GM23338 (cell line): ENCODE measurements at regions not wholly inside any gene's neighbourhood (a gene's known extent, or its start where the extent isn't known, plus 50 kb on each side); places are given as distances from the start of the nearest gene placed in this dataset.

Source experiments
- ATAC-seq: fragments of 200-7000 bp; cut with Tn5 transposase; 3 replicates; pipeline ENCODE4 v1.9.1; 2020
- DNase-seq: peaks from one replicate; pipeline ENCODE4 v3.0.0-alpha.2; 2015; ENCODE audit warnings: low spot score
- H2AFZ ChIP-seq: fragments of 200-600 bp; sonication (generic); 2 replicates; pipeline ENCODE4 v1.8.0; 2016; ENCODE audit warnings: antibody characterized with exemption, mild to moderate bottlenecking, moderate library complexity
- H3F3A ChIP-seq: fragments of 200-600 bp; sonication (generic); replicated peaks from 2 replicates; pipeline ENCODE4 v1.8.0; 2017; ENCODE audit warnings: antibody characterized with exemption, mixed run types, low read depth
- H3K27ac ChIP-seq: fragments of 200-600 bp; sonication (generic); 2 replicates; pipeline ENCODE4 v1.6.1; 2016; ENCODE audit warnings: low read depth
- H3K27me3 ChIP-seq: fragments of 200-600 bp; sonication (generic); 2 replicates; pipeline ENCODE4 v1.8.0; 2016; ENCODE audit warnings: mild to moderate bottlenecking, mixed run types, moderate library complexity; ENCODE audit not compliant: insufficient read depth
- H3K36me3 ChIP-seq: fragments of 200-600 bp; sonication (generic); 2 replicates; pipeline ENCODE4 v1.8.0; 2016; ENCODE audit warnings: mild to moderate bottlenecking; ENCODE audit not compliant: insufficient read depth
- H3K4me1 ChIP-seq: fragments of 200-600 bp; sonication (generic); 2 replicates; pipeline ENCODE4 v1.8.0; 2016; ENCODE audit warnings: mild to moderate bottlenecking, moderate library complexity; ENCODE audit not compliant: insufficient read depth
- H3K4me2 ChIP-seq: fragments of 200-600 bp; sonication (generic); 2 replicates; pipeline ENCODE4 v1.7.1; 2017; ENCODE audit warnings: mixed run types
- H3K4me3 ChIP-seq: fragments of 200-600 bp; sonication (generic); 2 replicates; pipeline ENCODE4 v1.6.1; 2016; ENCODE audit warnings: mixed run types
- H3K79me2 ChIP-seq: fragments of 200-600 bp; sonication (generic); replicated peaks from 2 replicates; pipeline ENCODE4 v1.8.0; 2017; ENCODE audit warnings: mild to moderate bottlenecking; ENCODE audit not compliant: insufficient read depth
- H3K9me2 ChIP-seq: fragments of 200-600 bp; sonication (generic); 2 replicates; pipeline ENCODE4 v1.8.0; 2017; ENCODE audit not compliant: insufficient read depth
- H4K20me1 ChIP-seq: fragments of 200-600 bp; sonication (generic); replicated peaks from 2 replicates; pipeline ENCODE4 v1.8.0; 2017; ENCODE audit warnings: mild to moderate bottlenecking; ENCODE audit not compliant: insufficient read depth
- H3K27ac Mint-ChIP-seq: 2 replicates; pipeline ENCODE4 v1.8.0; 2020; ENCODE audit warnings: inconsistent platforms, mild to moderate bottlenecking, moderate library complexity, mixed read lengths
- H3K27me3 Mint-ChIP-seq: 3 replicates; pipeline ENCODE4 v1.8.0; 2022; ENCODE audit warnings: low read depth, mild to moderate bottlenecking, moderate library complexity, mixed read lengths, inconsistent platforms; ENCODE audit not compliant: insufficient read depth, poor library complexity
- H3K36me3 Mint-ChIP-seq: 3 replicates; pipeline ENCODE4 v1.8.0; 2021; ENCODE audit warnings: low read depth, mild to moderate bottlenecking, inconsistent platforms, moderate library complexity, mixed read lengths
- H3K4me1 Mint-ChIP-seq: 3 replicates; pipeline ENCODE4 v1.8.0; 2020; ENCODE audit warnings: mild to moderate bottlenecking, inconsistent platforms, mixed read lengths
- H3K4me3 Mint-ChIP-seq: 3 replicates; pipeline ENCODE4 v1.8.0; 2021; ENCODE audit warnings: moderate library complexity, mild to moderate bottlenecking, inconsistent platforms, mixed read lengths
- H3K9me3 Mint-ChIP-seq: 3 replicates; pipeline ENCODE4 v1.8.0; 2020; ENCODE audit warnings: moderate library complexity, mild to moderate bottlenecking, inconsistent platforms, mixed read lengths
- CREB1 ChIP-seq: fragments of 250-450 bp; sonication (Bioruptor Pico); IDR thresholded peaks from 2 replicates; pipeline ENCODE4 v1.5.0; 2020; ENCODE audit warnings: low read depth, mild to moderate bottlenecking, moderate library complexity
- EZH2 ChIP-seq: fragments of 200-600 bp; sonication (generic); IDR thresholded peaks from one replicate; pipeline ENCODE4 v1.8.0; 2017; ENCODE audit warnings: antibody characterized with exemption, mild to moderate bottlenecking, low read depth; ENCODE audit not compliant: unreplicated experiment
- EZH2phosphoT487 ChIP-seq: fragments of 200-600 bp; sonication (generic); IDR thresholded peaks from one replicate; pipeline ENCODE4 v1.8.1; 2018; ENCODE audit warnings: antibody characterized with exemption; ENCODE audit not compliant: unreplicated experiment
- JUNB ChIP-seq: IDR thresholded peaks from one replicate; pipeline ENCODE4 v1.6.1; 2016; ENCODE audit warnings: antibody characterized with exemption; ENCODE audit not compliant: unreplicated experiment
- NANOG ChIP-seq: IDR thresholded peaks from 2 replicates; pipeline ENCODE4 v1.6.1; 2016; ENCODE audit warnings: antibody characterized with exemption, borderline replicate concordance
- POLR2AphosphoS5 ChIP-seq: IDR thresholded peaks from 2 replicates; pipeline ENCODE4 v1.6.1; 2016; ENCODE audit warnings: antibody characterized with exemption, low read depth
- STAT1 ChIP-seq: IDR thresholded peaks from one replicate; pipeline ENCODE4 v1.6.1; 2016; ENCODE audit warnings: antibody characterized with exemption; ENCODE audit not compliant: unreplicated experiment
- ZNF114 ChIP-seq: fragments of 250-450 bp; sonication (Bioruptor Pico); IDR thresholded peaks from 2 replicates; pipeline ENCODE4 v1.5.0; 2020; ENCODE audit warnings: mild to moderate bottlenecking, moderate library complexity
- ZNF331 ChIP-seq: fragments of 250-450 bp; sonication (Bioruptor Pico); IDR thresholded peaks from 2 replicates; pipeline ENCODE4 v1.5.0; 2020; ENCODE audit warnings: low read depth, mild to moderate bottlenecking, moderate library complexity
- TF ChIP-seq, protein P1 (sequence below): fragments of 250-450 bp; sonication (Bioruptor Pico); IDR thresholded peaks from 2 replicates; pipeline ENCODE4 v1.5.0; 2020; ENCODE audit warnings: mild to moderate bottlenecking, moderate library complexity
- TF ChIP-seq, protein P2 (sequence below), 2 experiments: fragments of 200-600 bp in 1 of 2; sonication (generic) in 1 of 2; conservative IDR thresholded peaks; 2 replicates each; pipeline versions ENCODE4 v1.5.1 to v1.6.1; 2016 to 2017; ENCODE audit warnings: antibody characterized with exemption in 2 of 2, low read depth in 2 of 2, mild to moderate bottlenecking in 2 of 2, moderate library complexity in 1 of 2
- TF ChIP-seq, protein P3 (sequence below): IDR thresholded peaks from 2 replicates; pipeline ENCODE4 v1.6.1; 2016; ENCODE audit warnings: antibody characterized with exemption
- TF ChIP-seq, protein P4 (sequence below): IDR thresholded peaks from one replicate; pipeline ENCODE4 v1.6.1; 2018; ENCODE audit warnings: antibody characterized with exemption; ENCODE audit not compliant: unreplicated experiment

DNA sequence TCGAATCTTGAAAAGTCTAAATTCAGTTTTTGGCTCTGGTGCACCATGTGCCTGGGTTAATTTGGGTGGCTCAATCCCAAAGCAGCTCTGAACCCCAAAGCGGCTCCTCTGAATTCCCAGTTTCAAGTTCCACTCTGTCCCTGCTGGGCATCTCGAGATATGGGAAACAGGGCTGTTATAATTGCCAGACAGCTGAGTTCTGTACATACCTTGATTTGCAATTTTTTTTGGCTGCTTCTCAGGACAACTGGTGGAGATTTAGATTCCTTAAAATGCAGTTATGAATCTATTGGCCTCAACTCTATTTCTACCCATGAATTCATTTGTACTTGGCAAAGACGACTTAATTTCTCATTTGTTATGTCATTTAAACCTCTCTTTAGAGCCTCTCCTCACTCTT is 808.5 kb downstream of the TLE4 start:
- Histone ChIP-seq H3K27ac (no peak overlapping the region), H3F3A (no peaks in the 10 kb centered on the region), H4K20me1 (no peaks in the 10 kb centered on the region), H2AFZ (peak overlapping the region; percentile 58; the same call in 1 of the 2 replicates), H3K36me3 (no peaks in the 10 kb centered on the region), H3K79me2 (no peaks in the 10 kb centered on the region), H3K27me3 (no peaks in the 10 kb centered on the region), H3K4me2 (no peak overlapping the region), H3K4me1 (peaks cover 24% of the 10 kb centered on the region), H3K4me3 (no peak overlapping the region), H3K9me2 (no peaks in the 10 kb centered on the region)
- ATAC-seq, result no peak
- Mint-ChIP-seq H3K4me3 (no peak overlapping the region), H3K36me3 (no peaks in the 10 kb centered on the region), H3K4me1 (peaks cover 25% of the 10 kb centered on the region), H3K9me3 (no peaks in the 10 kb centered on the region), H3K27me3 (no peaks in the 10 kb centered on the region), H3K27ac (no peak overlapping the region)
- no peak for DNase-seq
- TF ChIP-seq EZH2phosphoT487, result no peak
- TF ChIP-seq STAT1, result no peak
- TF ChIP-seq, protein P1, sequence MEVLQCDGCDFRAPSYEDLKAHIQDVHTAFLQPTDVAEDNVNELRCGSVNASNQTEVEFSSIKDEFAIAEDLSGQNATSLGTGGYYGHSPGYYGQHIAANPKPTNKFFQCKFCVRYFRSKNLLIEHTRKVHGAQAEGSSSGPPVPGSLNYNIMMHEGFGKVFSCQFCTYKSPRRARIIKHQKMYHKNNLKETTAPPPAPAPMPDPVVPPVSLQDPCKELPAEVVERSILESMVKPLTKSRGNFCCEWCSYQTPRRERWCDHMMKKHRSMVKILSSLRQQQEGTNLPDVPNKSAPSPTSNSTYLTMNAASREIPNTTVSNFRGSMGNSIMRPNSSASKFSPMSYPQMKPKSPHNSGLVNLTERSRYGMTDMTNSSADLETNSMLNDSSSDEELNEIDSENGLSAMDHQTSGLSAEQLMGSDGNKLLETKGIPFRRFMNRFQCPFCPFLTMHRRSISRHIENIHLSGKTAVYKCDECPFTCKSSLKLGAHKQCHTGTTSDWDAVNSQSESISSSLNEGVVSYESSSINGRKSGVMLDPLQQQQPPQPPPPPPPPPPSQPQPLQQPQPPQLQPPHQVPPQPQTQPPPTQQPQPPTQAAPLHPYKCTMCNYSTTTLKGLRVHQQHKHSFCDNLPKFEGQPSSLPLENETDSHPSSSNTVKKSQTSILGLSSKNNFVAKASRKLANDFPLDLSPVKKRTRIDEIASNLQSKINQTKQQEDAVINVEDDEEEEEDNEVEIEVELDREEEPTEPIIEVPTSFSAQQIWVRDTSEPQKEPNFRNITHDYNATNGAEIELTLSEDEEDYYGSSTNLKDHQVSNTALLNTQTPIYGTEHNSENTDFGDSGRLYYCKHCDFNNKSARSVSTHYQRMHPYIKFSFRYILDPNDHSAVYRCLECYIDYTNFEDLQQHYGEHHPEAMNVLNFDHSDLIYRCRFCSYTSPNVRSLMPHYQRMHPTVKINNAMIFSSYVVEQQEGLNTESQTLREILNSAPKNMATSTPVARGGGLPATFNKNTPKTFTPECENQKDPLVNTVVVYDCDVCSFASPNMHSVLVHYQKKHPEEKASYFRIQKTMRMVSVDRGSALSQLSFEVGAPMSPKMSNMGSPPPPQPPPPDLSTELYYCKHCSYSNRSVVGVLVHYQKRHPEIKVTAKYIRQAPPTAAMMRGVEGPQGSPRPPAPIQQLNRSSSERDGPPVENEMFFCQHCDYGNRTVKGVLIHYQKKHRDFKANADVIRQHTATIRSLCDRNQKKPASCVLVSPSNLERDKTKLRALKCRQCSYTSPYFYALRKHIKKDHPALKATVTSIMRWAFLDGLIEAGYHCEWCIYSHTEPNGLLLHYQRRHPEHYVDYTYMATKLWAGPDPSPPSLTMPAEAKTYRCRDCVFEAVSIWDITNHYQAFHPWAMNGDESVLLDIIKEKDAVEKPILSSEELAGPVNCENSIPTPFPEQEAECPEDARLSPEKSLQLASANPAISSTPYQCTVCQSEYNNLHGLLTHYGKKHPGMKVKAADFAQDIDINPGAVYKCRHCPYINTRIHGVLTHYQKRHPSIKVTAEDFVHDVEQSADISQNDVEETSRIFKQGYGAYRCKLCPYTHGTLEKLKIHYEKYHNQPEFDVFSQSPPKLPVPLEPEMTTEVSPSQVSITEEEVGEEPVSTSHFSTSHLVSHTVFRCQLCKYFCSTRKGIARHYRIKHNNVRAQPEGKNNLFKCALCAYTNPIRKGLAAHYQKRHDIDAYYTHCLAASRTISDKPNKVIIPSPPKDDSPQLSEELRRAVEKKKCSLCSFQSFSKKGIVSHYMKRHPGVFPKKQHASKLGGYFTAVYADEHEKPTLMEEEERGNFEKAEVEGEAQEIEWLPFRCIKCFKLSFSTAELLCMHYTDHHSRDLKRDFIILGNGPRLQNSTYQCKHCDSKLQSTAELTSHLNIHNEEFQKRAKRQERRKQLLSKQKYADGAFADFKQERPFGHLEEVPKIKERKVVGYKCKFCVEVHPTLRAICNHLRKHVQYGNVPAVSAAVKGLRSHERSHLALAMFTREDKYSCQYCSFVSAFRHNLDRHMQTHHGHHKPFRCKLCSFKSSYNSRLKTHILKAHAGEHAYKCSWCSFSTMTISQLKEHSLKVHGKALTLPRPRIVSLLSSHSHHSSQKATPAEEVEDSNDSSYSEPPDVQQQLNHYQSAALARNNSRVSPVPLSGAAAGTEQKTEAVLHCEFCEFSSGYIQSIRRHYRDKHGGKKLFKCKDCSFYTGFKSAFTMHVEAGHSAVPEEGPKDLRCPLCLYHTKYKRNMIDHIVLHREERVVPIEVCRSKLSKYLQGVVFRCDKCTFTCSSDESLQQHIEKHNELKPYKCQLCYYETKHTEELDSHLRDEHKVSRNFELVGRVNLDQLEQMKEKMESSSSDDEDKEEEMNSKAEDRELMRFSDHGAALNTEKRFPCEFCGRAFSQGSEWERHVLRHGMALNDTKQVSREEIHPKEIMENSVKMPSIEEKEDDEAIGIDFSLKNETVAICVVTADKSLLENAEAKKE (CRISPR knock-in tag), result no peak
- no peak for TF ChIP-seq POLR2AphosphoS5
- TF ChIP-seq NANOG, result no peak
- no peak for TF ChIP-seq ZNF114 (CRISPR knock-in tag)
- TF ChIP-seq, protein P2, sequence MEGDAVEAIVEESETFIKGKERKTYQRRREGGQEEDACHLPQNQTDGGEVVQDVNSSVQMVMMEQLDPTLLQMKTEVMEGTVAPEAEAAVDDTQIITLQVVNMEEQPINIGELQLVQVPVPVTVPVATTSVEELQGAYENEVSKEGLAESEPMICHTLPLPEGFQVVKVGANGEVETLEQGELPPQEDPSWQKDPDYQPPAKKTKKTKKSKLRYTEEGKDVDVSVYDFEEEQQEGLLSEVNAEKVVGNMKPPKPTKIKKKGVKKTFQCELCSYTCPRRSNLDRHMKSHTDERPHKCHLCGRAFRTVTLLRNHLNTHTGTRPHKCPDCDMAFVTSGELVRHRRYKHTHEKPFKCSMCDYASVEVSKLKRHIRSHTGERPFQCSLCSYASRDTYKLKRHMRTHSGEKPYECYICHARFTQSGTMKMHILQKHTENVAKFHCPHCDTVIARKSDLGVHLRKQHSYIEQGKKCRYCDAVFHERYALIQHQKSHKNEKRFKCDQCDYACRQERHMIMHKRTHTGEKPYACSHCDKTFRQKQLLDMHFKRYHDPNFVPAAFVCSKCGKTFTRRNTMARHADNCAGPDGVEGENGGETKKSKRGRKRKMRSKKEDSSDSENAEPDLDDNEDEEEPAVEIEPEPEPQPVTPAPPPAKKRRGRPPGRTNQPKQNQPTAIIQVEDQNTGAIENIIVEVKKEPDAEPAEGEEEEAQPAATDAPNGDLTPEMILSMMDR (conservative IDR thresholded peaks at IDR 0.05; ENCODE audit: low read depth in 2 of 2), result no peak
- TF ChIP-seq JUNB, result no peak
- no peak for TF ChIP-seq ZNF331 (CRISPR knock-in tag)
- TF ChIP-seq EZH2, result no peak
- TF ChIP-seq CREB1 (CRISPR knock-in tag), result no peak
- TF ChIP-seq, protein P3, sequence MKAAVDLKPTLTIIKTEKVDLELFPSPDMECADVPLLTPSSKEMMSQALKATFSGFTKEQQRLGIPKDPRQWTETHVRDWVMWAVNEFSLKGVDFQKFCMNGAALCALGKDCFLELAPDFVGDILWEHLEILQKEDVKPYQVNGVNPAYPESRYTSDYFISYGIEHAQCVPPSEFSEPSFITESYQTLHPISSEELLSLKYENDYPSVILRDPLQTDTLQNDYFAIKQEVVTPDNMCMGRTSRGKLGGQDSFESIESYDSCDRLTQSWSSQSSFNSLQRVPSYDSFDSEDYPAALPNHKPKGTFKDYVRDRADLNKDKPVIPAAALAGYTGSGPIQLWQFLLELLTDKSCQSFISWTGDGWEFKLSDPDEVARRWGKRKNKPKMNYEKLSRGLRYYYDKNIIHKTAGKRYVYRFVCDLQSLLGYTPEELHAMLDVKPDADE, result no peak
- TF ChIP-seq, protein P4, sequence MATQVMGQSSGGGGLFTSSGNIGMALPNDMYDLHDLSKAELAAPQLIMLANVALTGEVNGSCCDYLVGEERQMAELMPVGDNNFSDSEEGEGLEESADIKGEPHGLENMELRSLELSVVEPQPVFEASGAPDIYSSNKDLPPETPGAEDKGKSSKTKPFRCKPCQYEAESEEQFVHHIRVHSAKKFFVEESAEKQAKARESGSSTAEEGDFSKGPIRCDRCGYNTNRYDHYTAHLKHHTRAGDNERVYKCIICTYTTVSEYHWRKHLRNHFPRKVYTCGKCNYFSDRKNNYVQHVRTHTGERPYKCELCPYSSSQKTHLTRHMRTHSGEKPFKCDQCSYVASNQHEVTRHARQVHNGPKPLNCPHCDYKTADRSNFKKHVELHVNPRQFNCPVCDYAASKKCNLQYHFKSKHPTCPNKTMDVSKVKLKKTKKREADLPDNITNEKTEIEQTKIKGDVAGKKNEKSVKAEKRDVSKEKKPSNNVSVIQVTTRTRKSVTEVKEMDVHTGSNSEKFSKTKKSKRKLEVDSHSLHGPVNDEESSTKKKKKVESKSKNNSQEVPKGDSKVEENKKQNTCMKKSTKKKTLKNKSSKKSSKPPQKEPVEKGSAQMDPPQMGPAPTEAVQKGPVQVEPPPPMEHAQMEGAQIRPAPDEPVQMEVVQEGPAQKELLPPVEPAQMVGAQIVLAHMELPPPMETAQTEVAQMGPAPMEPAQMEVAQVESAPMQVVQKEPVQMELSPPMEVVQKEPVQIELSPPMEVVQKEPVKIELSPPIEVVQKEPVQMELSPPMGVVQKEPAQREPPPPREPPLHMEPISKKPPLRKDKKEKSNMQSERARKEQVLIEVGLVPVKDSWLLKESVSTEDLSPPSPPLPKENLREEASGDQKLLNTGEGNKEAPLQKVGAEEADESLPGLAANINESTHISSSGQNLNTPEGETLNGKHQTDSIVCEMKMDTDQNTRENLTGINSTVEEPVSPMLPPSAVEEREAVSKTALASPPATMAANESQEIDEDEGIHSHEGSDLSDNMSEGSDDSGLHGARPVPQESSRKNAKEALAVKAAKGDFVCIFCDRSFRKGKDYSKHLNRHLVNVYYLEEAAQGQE, result no peak
